PC-9 (cell line): ENCODE measurements at regions not wholly inside any gene's neighbourhood (a gene's known extent, or its start where the extent isn't known, plus 50 kb on each side); places are given as distances from the start of the nearest gene placed in this dataset.

Experiments
- EZH2 ChIP-seq: fragments of 200-600 bp; sonication (generic); IDR thresholded peaks from 2 replicates; pipeline ENCODE4 v1.8.0; 2017; ENCODE audit warnings: antibody characterized with exemption, low read depth
- TF ChIP-seq, protein P1 (sequence below): fragments of 200-600 bp; sonication (generic); conservative IDR thresholded peaks from 2 replicates; pipeline ENCODE4 v1.6.1; 2017; ENCODE audit warnings: mixed run types, antibody characterized with exemption, mild to moderate bottlenecking, moderate library complexity

DNA sequence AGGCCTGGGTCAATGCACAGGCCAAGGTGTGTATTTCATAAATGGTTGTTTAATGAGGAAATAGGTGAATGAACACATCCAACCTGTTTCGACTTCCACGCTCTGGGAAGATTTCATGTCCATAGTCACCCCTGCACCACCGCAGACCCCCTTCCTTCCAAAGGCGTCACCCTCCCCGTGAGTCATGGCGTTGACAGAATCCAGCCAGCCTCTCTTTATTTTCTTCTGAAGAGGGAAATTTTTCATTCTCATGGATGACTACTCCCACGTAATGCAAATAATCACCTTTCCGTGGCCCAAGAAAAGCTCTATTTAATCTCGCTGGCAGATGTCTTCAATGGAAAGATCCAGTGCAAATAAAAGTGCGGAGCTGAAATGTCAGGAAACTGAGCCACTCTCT lies 75.3 kb upstream of the FOXK1 start:
- TF ChIP-seq EZH2 = no peak
- TF ChIP-seq, protein P1, sequence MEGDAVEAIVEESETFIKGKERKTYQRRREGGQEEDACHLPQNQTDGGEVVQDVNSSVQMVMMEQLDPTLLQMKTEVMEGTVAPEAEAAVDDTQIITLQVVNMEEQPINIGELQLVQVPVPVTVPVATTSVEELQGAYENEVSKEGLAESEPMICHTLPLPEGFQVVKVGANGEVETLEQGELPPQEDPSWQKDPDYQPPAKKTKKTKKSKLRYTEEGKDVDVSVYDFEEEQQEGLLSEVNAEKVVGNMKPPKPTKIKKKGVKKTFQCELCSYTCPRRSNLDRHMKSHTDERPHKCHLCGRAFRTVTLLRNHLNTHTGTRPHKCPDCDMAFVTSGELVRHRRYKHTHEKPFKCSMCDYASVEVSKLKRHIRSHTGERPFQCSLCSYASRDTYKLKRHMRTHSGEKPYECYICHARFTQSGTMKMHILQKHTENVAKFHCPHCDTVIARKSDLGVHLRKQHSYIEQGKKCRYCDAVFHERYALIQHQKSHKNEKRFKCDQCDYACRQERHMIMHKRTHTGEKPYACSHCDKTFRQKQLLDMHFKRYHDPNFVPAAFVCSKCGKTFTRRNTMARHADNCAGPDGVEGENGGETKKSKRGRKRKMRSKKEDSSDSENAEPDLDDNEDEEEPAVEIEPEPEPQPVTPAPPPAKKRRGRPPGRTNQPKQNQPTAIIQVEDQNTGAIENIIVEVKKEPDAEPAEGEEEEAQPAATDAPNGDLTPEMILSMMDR = no peak
